ENCODE measurements at regions not wholly inside any gene's neighbourhood (a gene's known extent, or its start where the extent isn't known, plus 50 kb on each side); places are given as distances from the start of the nearest gene placed in this dataset.

DNA sequence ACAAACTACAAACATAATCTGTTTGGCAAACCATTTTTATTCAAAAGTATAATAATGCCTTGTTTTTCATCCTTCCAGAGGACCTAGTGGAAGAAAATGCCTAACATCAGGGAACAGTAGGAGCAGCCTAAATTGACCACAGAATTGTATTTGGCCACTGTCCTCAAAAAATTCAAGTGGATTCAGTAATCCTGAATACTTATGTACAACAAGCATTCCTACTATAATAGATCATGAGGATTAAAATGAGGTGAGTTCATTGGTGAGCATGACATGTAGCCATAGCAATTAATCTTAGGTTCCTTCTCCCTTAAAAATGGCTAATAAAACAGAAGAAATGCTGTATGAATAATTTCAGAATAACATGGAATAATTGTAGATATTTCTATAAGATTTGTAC is 209.3 kb downstream of the DAD1 start:
- TF ChIP-seq FOXP2 (optimal IDR thresholded peaks at IDR 0.05; ENCODE audit: borderline replicate concordance, extremely low read depth, extremely low read length, insufficient read depth) = no peak
- no peak for TF ChIP-seq TAF1 (IDR thresholded peaks at IDR 0.05; ENCODE audit: borderline replicate concordance, insufficient read depth, low read length)
- TF ChIP-seq POLR2AphosphoS5 (IDR thresholded peaks at IDR 0.05; ENCODE audit: low read depth, low read length) = no peak

Data from PFSK-1 (cell line).